ENCODE measurements at regions not wholly inside any gene's neighbourhood (a gene's known extent, or its start where the extent isn't known, plus 50 kb on each side); places are given as distances from the start of the nearest gene placed in this dataset.

DNA sequence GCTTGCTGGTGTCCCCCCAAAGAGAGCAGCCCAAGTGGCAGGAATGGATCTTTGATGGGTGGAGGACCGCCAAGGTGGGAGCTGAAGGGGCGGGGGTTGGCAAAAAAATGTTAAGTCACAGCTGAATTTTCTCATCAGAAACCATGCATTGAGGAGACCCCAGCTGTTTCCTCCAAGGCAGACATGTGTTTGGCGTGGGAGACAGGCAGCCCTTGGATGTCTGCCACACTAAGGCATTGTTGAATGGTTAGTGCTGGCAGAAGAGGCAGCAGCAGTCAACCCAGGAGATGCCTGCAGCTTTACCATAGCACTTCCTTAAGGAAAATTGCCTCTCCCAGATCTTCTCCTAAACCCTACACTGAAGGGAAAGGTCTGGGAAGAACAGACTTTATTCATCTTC is 394.9 kb upstream of the CD180 start:
- Mint-ChIP-seq H3K4me3 (ENCODE audit: low read depth, unreplicated experiment) (no peak overlapping the region), H3K4me1 (ENCODE audit: low read depth, unreplicated experiment) (peaks cover 6% of the 10 kb centered on the region), H3K36me3 (ENCODE audit: insufficient read depth, unreplicated experiment) (no peaks in the 10 kb centered on the region), H3K27me3 (ENCODE audit: unreplicated experiment) (no peaks in the 10 kb centered on the region), H3K27ac (ENCODE audit: unreplicated experiment) (no peak overlapping the region), H3K9me3 (ENCODE audit: low read depth, unreplicated experiment) (peaks cover 5% of the 10 kb centered on the region)
- BruUV-seq (replicated peaks): no TSS peak
- CTCF ChIA-PET: interaction anchor here (0.6 kb wide), 1 partner anchor 15 kb away, joined by 3 read pairs; no protein-coding TSS in a partner anchor
- TF ChIP-seq, protein P1, sequence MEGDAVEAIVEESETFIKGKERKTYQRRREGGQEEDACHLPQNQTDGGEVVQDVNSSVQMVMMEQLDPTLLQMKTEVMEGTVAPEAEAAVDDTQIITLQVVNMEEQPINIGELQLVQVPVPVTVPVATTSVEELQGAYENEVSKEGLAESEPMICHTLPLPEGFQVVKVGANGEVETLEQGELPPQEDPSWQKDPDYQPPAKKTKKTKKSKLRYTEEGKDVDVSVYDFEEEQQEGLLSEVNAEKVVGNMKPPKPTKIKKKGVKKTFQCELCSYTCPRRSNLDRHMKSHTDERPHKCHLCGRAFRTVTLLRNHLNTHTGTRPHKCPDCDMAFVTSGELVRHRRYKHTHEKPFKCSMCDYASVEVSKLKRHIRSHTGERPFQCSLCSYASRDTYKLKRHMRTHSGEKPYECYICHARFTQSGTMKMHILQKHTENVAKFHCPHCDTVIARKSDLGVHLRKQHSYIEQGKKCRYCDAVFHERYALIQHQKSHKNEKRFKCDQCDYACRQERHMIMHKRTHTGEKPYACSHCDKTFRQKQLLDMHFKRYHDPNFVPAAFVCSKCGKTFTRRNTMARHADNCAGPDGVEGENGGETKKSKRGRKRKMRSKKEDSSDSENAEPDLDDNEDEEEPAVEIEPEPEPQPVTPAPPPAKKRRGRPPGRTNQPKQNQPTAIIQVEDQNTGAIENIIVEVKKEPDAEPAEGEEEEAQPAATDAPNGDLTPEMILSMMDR (IDR thresholded peaks at IDR 0.05; ENCODE audit: unreplicated experiment): no peak
- intact Hi-C loops (cut with micrococcal nuclease; ENCODE audit: unreplicated experiment): no loop called here
- no peak for DNase-seq

DNA sequence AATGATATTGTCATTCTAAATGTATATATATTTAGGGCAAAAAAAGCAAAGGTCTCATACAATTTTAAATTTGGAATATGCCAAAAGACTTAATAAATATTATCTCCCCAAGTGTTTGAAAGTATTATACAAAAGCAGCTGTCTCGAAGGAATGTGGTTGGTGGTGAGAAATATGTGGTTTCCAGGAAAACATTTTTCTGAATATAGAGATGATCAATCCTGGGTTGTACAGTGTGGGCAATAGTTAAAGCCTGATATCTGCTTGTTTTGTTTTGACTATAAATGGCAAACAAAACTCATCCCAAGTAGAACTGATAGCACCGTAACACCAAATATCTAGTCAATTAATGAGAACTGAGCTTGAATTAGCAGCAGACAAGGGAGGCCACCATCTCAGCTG is 391.8 kb upstream of the CD180 start:
- no peak for DNase-seq
- CTCF ChIA-PET: no interaction called here
- intact Hi-C loops (cut with micrococcal nuclease; ENCODE audit: unreplicated experiment): no loop called here
- BruUV-seq (replicated peaks): no TSS peak
- Mint-ChIP-seq H3K4me1 (ENCODE audit: low read depth, unreplicated experiment) (peaks cover 6% of the 10 kb centered on the region), H3K36me3 (ENCODE audit: insufficient read depth, unreplicated experiment) (no peaks in the 10 kb centered on the region), H3K27ac (ENCODE audit: unreplicated experiment) (no peak overlapping the region), H3K9me3 (ENCODE audit: low read depth, unreplicated experiment) (peaks cover 3% of the 10 kb centered on the region), H3K27me3 (ENCODE audit: unreplicated experiment) (no peaks in the 10 kb centered on the region), H3K4me3 (ENCODE audit: low read depth, unreplicated experiment) (no peak overlapping the region)
- TF ChIP-seq, protein P1 (IDR thresholded peaks at IDR 0.05; ENCODE audit: unreplicated experiment): no peak

DNA sequence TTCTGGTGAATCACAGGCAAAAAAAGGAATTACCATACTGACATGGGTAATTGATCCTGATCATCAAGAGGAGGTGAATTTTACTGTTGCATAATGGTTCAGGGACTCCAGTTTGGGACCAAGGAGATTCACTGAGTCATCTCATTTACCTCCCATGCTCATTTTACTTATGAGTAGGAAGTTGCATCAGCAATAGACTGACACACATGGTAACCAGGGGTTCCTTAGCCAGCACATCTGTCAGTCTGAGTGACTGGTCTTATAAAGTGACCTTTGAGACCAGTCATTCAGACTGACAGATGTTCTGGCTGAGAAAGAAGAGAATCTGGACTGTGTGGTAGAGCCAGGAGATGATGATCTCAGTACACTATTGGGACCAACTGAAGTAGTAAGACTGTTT is 384.6 kb upstream of the CD180 start:
- Mint-ChIP-seq H3K36me3 (ENCODE audit: insufficient read depth, unreplicated experiment) (no peaks in the 10 kb centered on the region), H3K27ac (ENCODE audit: unreplicated experiment) (no peak overlapping the region), H3K27me3 (ENCODE audit: unreplicated experiment) (no peaks in the 10 kb centered on the region), H3K4me3 (ENCODE audit: low read depth, unreplicated experiment) (no peak overlapping the region), H3K9me3 (ENCODE audit: low read depth, unreplicated experiment) (no peaks in the 10 kb centered on the region), H3K4me1 (ENCODE audit: low read depth, unreplicated experiment) (peaks cover 18% of the 10 kb centered on the region)
- CTCF ChIA-PET: interaction anchor here (0.6 kb wide), 1 partner anchor 87 kb away, joined by 3 read pairs; no protein-coding TSS in a partner anchor
- TF ChIP-seq, protein P1 (IDR thresholded peaks at IDR 0.05; ENCODE audit: unreplicated experiment): no peak
- no TSS peak for BruUV-seq (replicated peaks)
- intact Hi-C loops (cut with micrococcal nuclease; ENCODE audit: unreplicated experiment): no loop called here
- DNase-seq: no peak

DNA sequence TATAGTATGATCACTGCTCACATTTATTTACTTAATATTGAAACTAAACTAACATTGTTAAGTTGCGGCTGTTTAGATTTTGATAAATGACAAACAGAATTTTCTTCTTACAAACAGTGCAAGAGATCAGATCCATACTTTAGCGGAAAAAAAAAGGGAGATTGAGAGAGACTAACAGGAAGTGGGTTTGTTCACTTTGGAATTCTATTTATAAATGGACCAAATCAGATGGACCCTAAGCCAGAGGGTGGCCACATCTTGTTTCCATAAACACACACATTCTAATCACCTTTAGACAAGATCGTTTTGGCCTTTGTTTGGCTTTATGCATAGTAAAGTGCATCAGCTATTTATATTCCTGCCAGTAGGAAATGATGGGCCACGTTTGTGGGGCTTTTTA is 381.4 kb upstream of the CD180 start:
- Mint-ChIP-seq H3K27me3 (ENCODE audit: unreplicated experiment) (no peaks in the 10 kb centered on the region), H3K4me3 (ENCODE audit: low read depth, unreplicated experiment) (no peak overlapping the region), H3K36me3 (ENCODE audit: insufficient read depth, unreplicated experiment) (no peaks in the 10 kb centered on the region), H3K27ac (ENCODE audit: unreplicated experiment) (no peak overlapping the region), H3K4me1 (ENCODE audit: low read depth, unreplicated experiment) (peaks cover 29% of the 10 kb centered on the region), H3K9me3 (ENCODE audit: low read depth, unreplicated experiment) (peaks cover 3% of the 10 kb centered on the region)
- CTCF ChIA-PET: interaction anchor here (0.6 kb wide), 1 partner anchor 125 kb away, joined by 4 read pairs; no protein-coding TSS in a partner anchor
- no peak for DNase-seq
- no TSS peak for BruUV-seq (replicated peaks)
- TF ChIP-seq, protein P1 (IDR thresholded peaks at IDR 0.05; ENCODE audit: unreplicated experiment): no peak
- intact Hi-C loops (cut with micrococcal nuclease; ENCODE audit: unreplicated experiment): no loop called here
